ENCODE measurements at regions not wholly inside any gene's neighbourhood (a gene's known extent, or its start where the extent isn't known, plus 50 kb on each side); places are given as distances from the start of the nearest gene placed in this dataset.
"Not testable (repeated sequence)": the region's sequence is repeated elsewhere in the genome, so short reads cannot be mapped to it uniquely, and the experiment has no call there.

DNA sequence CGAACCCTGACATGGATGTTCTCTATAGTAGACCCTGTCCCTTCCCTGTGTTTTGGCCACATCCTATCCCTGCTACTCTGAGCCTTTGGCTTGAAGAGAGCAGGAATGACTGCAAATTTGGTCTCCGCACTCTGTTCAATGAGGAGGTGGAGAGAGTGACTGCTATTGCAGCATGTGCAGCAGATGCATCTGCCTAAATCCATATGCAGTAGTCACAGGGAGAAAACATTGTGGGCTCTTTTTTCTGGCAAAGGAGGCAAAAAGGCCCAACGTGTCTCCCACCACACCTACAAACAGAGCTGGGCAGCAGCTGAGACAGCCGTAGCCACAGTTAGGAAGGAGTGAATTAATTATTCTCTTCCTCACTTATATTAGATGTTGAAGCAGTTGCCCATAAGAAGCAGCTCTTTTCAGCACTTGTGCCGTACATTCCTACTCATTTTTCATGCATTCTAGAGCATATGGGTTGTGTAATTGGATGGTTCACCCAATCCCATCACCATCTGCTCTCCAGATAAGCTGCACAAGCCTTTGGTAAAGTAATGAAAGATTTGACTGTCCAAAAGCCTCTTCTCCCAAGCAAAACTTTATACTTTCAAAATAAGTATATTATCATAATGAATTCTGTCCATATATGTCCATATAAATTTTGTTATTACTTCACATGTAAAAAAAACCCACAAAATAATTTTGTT, 147.9 kb upstream of the FAM47A start:
- DNase-seq (ENCODE audit: low spot score) (no peak), ATAC-seq (no peak)

DNA sequence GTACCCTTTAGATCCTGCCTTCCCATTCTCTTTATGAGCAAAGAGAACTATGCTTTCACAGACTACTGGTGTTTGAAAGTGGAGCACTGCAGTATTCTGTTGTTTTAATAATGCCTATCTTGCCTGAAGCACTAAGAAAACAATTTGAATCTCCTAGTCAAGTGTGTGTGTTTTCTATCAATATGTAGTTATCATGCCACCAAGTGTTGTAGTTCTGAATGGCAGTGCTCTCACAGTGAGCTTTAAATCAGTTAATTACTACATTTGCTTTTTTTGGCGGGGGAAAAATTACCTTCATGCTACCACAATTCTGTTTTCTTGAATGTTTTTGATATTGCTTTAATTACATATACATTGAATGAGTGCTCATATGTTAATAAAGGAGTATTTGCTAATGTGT, 143.6 kb upstream of the FAM47A start:
- ATAC-seq = no peak
- no peak for DNase-seq (ENCODE audit: low spot score)

DNA sequence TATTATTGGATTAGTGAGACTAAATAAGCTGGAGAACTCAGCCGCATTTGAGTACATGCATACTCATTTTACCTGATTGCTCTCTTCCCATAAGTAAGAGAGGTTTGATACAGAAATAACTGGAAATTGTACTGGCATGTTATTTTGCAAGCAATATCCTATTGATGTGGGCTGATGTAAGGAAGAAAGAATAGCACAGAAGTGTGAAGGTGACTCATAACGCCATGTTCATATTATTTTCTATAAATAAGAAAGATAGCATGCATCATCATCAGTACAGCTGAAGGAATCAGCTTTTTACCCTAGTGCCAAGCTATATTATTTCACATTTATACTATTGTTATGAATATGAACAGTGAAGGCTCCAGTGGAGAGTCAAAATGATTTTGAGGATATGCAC, 138.3 kb upstream of the FAM47A start:
- no peak for DNase-seq (ENCODE audit: low spot score)
- ATAC-seq = no peak

DNA sequence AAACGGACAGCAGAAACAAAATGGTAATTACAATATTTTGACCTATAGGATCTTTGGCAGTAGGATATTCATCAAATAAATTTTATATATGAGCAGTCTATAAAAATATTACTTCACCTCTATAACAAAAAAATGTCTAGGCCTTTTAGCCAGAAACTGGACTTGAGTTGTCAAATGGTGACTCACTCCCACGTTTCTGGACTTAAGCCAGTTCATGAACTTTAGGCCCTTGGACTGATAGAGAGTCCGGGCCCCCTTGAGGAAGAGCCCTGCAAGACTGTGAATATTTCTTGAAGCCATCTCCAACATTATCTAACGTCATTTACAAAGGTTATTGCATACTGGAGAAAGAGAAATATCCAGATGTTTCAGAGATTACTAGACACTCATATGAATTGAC, 106.8 kb upstream of the FAM47A start:
- ATAC-seq (no peak), DNase-seq (ENCODE audit: low spot score) (no peak)

DNA sequence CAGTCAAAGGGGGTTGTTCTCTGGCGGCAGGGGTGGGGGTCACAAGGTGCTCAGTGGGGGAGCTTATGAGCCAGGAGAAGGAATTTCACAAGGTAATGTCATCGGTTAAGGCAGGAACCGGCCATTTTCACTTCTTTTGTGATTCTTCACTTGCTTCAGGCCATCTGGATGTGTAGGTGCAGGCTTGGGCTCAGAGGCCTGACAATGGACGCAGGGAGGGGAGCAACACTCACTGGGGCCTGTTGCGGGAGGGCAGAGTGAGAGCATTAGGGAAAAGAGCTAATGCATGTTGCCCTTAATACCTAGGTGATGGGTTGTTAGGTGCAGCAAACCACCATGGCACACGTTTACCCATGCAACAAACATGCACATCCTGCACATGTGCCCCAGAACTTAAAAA, 98.0 kb upstream of the FAM47A start:
- not testable (repeated sequence) for ATAC-seq; DNase-seq (ENCODE audit: low spot score)

DNA sequence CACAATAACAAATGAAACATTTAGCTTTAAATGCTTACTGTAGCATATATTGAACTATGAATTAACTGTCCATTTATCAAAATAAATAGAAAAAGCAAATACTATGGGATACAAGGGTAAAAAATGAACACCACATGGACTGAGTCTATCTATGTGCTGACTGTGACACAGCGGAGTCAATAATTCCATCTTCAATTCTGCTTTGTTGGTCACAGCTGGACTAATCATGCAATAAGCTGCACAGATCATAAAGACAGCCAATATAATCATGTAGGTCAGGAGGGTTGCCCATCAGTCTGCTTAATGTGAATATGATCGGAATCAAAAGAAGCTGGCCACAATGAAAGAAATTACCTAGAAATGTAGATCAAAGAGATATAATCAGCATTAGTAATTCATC, 95.7 kb upstream of the FAM47A start:
- ATAC-seq (no peak), DNase-seq (ENCODE audit: low spot score) (no peak)

DNA sequence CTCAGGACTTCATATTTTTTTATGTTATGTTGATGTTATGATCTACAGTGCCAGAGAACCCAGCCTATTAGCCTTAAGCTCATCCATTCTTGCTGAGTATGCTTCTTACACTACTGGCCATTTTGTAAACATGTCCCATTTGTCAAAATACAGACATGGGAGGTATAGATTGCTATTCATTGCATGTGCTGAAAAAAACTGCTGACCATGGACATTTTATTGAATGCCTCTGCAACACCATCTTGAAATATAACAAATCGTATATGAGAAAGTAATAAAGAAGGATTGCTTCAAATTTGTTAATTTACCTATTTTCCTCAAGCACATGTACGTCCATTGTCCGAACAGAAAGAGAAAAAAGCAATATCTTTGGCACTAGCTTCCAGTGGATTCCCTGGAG, 91.5 kb upstream of the FAM47A start:
- no peak for ATAC-seq
- DNase-seq (ENCODE audit: low spot score) = no peak

DNA sequence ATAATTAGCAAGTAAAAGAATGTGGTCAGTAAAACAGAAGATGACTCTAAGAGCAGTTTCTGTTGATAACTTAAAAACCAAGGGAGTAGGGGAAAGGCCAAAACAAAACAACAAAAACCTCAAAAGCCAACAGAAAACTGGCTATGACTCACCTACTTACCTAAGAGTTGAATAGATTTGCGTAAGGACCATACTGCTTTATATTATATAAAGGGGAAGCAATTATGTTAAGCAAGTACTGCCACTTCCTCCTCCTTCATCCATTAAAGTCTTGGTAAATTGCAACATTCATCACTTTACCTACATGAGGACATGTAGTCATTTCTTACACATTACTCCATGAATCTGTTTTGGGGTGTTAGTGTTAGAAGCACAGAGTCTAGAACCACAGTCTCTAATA, 85.9 kb upstream of the FAM47A start:
- DNase-seq (ENCODE audit: low spot score) (no peak), ATAC-seq (no peak)

DNA sequence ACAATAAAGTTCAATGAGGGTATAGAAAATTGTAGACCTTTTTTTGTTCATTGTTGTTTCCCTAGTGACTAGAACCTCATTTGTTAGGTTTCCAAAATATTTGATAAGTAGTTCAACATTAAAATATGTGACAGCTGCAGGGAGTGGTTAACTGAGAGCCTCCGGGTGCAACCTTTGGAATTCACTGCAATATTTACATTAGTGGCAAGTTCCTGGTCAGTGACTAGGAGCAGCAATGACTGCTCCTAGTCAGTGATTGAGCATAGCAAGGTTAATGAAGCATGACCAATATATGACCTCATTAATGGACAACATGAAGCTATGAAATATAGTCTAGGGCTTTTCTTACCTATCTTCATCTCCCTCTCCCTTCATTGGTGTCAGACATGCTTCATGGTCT, 65.8 kb upstream of the FAM47A start:
- no peak for DNase-seq (ENCODE audit: low spot score)
- ATAC-seq = no peak
